ES-I3 (cell line): ENCODE measurements at regions not wholly inside any gene's neighbourhood (a gene's known extent, or its start where the extent isn't known, plus 50 kb on each side); places are given as distances from the start of the nearest gene placed in this dataset.
"Not testable (repeated sequence)": the region's sequence is repeated elsewhere in the genome, so short reads cannot be mapped to it uniquely, and the experiment has no call there.

Experiments
- H3K36me3 ChIP-seq: 2 replicates; pipeline ENCODE4 v1.6.1; 2013; ENCODE audit warnings: mild to moderate bottlenecking, low read length, control low read depth, moderate library complexity; ENCODE audit not compliant: insufficient read depth
- H3K4me1 ChIP-seq: 2 replicates; pipeline ENCODE4 v1.6.1; 2013; ENCODE audit warnings: mild to moderate bottlenecking, control low read depth, low read length; ENCODE audit not compliant: insufficient read depth
- H3K9ac ChIP-seq: 2 replicates; pipeline ENCODE4 v1.6.1; 2013; ENCODE audit warnings: low read depth, mild to moderate bottlenecking, low read length, moderate library complexity
- H3K9me3 ChIP-seq: 2 replicates; pipeline ENCODE4 v1.6.1; 2013; ENCODE audit warnings: mild to moderate bottlenecking, low read length, moderate library complexity; ENCODE audit not compliant: control insufficient read depth, insufficient read depth

GRCh38 chr13:43946281-43946680, 66.6 kb downstream of the LACC1 start:
- Histone ChIP-seq H3K4me1 (no peaks in the 10 kb centered on the region), H3K9me3 (no peaks in the 10 kb centered on the region; the same call in 1 of the 2 replicates), H3K36me3 (no peaks in the 10 kb centered on the region), H3K9ac (no peak overlapping the region)

GRCh38 chr13:43947897-43948458, 68.3 kb downstream of the LACC1 start:
- Histone ChIP-seq H3K9ac (no peak overlapping the region), H3K9me3 (no peaks in the 10 kb centered on the region; the same call in 1 of the 2 replicates), H3K4me1 (no peaks in the 10 kb centered on the region)

DNA sequence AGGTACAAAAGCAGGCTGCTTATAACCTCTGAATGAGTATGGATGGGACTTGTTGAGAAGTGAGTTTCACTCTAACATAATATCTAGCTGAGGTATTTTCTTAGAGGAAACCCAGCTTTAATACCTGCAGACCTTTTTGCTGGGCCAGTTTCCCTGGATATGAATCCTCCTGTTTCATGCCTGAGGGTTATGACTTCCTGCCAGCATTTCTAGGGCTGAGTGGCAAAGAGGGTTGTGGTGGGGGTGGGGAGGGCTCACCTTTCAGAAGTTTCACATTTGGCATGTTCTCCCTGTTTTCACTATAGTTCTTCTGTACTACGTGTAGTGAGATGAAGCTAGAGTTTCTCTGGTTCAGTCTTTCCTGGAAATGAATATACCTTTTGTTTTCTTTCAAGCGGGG, 73.7 kb downstream of the LACC1 start:
- H3K4me1 ChIP-seq, result peaks cover 7% of the 10 kb centered on the region; the same call in 1 of the 2 replicates
- no peaks in the 10 kb centered on the region for H3K36me3 ChIP-seq
- H3K9ac ChIP-seq, result no peak overlapping the region
- no peaks in the 10 kb centered on the region for H3K9me3 ChIP-seq

More at GRCh38 chr13:43947897-43948458, 68.3 kb downstream of the LACC1 start:
- H3K36me3 ChIP-seq, result no peaks in the 10 kb centered on the region

DNA sequence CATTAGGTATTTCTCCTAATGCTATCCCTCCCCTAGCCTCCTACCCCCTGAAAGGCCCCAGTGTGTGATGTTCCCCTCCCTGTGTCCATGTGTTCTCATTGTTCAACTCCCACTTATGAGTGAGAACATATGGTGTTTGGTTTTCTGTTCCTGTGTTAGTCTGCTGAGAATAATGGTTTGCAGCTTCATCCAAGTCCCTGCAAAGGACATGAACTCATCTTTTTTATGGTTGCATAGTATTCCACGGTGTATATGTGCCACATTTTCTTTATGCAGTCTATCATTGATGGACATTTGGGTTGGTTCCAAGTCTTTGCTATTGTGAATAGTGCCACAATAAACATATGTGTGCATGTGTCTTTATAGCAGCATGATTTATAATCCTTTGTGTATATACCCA, 77.3 kb downstream of the LACC1 start:
- not testable (repeated sequence) for H3K9me3 ChIP-seq, H3K36me3 ChIP-seq, H3K9ac ChIP-seq, H3K4me1 ChIP-seq

- H3K9ac ChIP-seq, result no peak overlapping the region
- no peaks in the 10 kb centered on the region for H3K9me3 ChIP-seq
- no peaks in the 10 kb centered on the region for H3K4me1 ChIP-seq
- no peaks in the 10 kb centered on the region for H3K36me3 ChIP-seq
Observed at GRCh38 chr13:43959291-43959690, 79.6 kb downstream of the LACC1 start.

DNA sequence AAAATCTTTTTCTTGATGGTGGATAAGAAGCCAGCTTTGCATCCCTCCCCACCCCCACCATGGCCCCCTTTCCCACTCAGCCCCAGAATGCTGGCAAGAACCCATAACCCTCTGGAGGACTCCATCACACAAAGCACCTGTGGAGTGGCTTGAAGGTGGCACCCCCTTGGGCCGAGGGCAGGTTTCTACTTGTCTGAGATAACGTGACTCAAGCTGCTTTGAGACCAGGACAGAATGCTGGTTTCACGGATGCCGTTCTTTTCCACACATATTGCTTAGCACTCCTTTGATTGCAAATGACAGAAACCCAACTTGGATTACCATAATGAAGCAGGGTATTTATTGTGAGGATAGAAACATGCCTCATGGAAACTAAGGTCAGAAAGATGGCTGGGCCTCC, 82.2 kb downstream of the LACC1 start:
- Histone ChIP-seq H3K36me3 (no peaks in the 10 kb centered on the region), H3K9me3 (no peaks in the 10 kb centered on the region), H3K4me1 (no peaks in the 10 kb centered on the region), H3K9ac (no peak overlapping the region)

DNA sequence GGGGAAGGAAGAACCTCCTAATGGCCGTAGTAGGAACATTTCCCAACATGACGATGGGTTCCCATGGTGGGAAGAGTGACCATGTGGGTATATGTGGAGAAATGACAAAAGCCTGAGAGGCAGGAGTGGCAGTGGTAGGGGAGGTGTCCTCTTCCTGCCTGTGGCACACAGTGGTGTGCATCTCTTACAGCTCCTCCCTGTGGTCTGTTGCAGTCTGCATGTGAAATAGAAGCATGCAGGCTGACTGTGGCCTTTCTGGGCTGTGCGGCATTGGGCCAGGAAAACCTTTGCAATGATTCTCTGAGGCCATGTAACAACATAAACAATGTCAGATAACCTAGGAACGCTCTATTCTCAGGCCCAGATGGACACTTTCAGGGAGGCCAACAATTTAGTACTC, 84.0 kb downstream of the LACC1 start:
- H3K9ac ChIP-seq, result no peak overlapping the region
- no peaks in the 10 kb centered on the region for H3K9me3 ChIP-seq
- H3K36me3 ChIP-seq, result no peaks in the 10 kb centered on the region
- no peaks in the 10 kb centered on the region for H3K4me1 ChIP-seq

DNA sequence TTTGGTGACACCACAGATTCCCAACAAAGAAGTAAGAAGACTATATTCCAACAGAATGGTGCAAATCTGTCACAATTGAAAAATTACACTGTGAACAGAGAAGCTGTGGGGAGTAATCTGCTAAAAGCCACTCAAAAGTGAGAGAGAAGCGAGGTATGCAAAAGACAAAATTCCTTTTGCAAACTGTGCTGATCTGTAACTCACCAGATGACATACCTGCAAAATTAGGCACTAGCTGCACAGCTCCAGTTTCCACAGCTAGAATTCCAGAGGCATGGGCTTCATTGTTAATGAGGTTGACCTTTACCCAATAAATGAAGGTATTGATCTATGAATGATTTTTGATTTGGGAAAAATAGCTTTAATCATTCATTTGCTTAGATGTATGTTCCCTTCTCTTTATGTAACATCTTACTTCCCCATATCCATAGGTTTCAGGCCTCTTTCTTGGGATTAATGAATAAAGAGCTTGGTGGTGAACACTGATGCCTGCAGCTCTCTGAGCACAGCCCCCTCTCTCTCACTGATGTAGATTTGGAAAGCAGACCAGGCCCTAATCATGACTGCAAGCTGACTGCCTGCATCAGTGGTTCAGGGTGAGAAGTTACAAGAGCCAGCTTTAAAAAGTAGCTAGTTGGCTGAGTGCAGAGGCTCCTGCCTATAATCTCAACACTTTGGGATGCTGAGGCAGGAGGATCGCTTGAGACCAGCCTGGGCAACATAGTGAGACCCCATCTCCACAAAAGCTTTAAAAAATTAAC, 85.2 kb downstream of the LACC1 start:
- H3K36me3 ChIP-seq, result no peaks in the 10 kb centered on the region
- H3K9ac ChIP-seq, result no peak overlapping the region
- H3K4me1 ChIP-seq, result no peaks in the 10 kb centered on the region
- H3K9me3 ChIP-seq, result no peaks in the 10 kb centered on the region

DNA sequence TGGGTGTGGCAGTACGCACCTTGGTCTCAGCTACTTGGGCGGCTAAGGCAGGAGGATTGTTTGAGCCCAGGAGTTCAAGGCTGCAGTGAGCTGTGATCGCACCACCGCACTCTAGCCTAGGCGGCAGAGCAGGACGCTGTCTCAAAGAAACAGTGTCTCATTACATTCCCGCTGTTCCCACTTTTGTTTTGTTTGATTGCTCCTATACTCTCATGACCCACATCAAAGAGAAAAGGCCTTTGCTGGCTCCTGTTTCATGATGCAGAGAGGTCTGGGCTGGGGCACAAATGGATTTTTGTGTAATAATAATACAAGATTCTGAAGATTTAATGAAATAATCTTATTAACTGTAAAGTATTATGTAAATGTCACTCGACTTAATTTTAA, 85.7 kb downstream of the LACC1 start:
- H3K9me3 ChIP-seq, result no peaks in the 10 kb centered on the region
- H3K9ac ChIP-seq, result no peak overlapping the region
- H3K36me3 ChIP-seq, result no peaks in the 10 kb centered on the region
- H3K4me1 ChIP-seq, result no peaks in the 10 kb centered on the region

DNA sequence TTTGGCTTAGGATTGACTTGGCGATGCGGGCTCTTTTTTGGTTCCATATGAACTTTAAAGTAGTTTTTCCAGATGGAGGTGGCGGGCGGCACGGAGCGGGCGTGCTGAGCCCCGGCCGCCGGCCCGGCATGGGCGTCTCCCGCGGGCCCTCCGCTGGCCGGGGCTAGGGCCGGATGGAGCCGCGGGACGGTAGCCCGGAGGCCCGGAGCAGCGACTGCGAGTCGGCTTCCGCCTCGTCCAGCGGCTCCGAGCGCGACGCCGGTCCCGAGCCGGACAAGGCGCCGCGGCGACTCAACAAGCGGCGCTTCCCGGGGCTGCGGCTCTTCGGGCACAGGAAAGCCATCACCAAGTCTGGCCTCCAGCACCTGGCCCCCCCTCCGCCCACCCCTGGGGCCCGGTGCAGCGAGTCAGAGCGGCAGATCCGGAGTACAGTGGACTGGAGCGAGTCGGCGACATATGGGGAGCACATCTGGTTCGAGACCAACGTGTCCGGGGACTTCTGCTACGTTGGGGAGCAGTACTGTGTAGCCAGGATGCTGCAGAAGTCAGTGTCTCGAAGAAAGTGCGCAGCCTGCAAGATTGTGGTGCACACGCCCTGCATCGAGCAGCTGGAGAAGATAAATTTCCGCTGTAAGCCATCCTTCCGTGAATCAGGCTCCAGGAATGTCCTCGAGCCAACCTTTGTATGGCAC, 88.7 kb downstream of the LACC1 start:
- H3K36me3 ChIP-seq, H3K9me3 ChIP-seq: not testable (repeated sequence)

DNA sequence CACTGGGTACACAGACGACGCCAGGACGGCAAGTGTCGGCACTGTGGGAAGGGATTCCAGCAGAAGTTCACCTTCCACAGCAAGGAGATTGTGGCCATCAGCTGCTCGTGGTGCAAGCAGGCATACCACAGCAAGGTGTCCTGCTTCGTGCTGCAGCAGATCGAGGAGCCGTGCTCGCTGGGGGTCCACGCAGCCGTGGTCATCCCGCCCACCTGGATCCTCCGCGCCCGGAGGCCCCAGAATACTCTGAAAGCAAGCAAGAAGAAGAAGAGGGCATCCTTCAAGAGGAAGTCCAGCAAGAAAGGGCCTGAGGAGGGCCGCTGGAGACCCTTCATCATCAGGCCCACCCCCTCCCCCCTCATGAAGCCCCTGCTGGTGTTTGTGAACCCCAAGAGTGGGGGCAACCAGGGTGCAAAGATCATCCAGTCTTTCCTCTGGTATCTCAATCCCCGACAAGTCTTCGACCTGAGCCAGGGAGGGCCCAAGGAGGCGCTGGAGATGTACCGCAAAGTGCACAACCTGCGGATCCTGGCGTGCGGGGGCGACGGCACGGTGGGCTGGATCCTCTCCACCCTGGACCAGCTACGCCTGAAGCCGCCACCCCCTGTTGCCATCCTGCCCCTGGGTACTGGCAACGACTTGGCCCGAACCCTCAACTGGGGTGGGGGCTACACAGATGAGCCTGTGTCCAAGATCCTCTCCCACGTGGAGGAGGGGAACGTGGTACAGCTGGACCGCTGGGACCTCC, 89.4 kb downstream of the LACC1 start:
- H3K4me1 ChIP-seq, H3K9ac ChIP-seq, H3K36me3 ChIP-seq, H3K9me3 ChIP-seq: not testable (repeated sequence)

More for the DNA sequence above, 88.7 kb downstream of the LACC1 start:
- H3K4me1 ChIP-seq, H3K9ac ChIP-seq: not testable (repeated sequence)

- not testable (repeated sequence) for H3K9me3 ChIP-seq, H3K9ac ChIP-seq, H3K36me3 ChIP-seq, H3K4me1 ChIP-seq
Observed at GRCh38 chr13:43969919-43970318, 90.2 kb downstream of the LACC1 start.

DNA sequence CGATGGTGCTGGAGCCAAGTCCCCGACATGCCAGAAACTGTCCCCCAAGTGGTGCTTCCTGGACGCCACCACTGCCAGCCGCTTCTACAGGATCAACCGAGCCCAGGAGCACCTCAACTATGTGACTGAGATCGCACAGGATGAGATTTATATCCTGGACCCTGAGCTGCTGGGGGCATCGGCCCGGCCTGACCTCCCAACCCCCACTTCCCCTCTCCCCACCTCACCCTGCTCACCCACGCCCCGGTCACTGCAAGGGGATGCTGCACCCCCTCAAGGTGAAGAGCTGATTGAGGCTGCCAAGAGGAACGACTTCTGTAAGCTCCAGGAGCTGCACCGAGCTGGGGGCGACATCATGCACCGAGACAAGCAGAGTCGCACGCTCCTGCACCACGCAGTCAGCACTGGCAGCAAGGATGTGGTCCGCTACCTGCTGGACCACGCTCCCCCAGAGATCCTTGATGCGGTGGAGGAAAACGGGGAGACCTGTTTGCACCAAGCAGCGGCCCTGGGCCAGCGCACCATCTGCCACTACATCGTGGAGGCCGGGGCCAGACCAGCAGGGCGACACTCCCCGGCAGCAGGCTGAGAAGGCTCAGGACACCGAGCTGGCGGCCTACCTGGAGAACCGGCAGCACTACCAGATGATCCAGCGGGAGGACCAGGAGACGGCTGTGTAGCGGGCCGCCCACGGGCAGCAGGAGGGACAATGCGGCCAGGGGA, 91.0 kb downstream of the LACC1 start:
- H3K36me3 ChIP-seq, H3K9ac ChIP-seq, H3K9me3 ChIP-seq, H3K4me1 ChIP-seq: not testable (repeated sequence)

DNA sequence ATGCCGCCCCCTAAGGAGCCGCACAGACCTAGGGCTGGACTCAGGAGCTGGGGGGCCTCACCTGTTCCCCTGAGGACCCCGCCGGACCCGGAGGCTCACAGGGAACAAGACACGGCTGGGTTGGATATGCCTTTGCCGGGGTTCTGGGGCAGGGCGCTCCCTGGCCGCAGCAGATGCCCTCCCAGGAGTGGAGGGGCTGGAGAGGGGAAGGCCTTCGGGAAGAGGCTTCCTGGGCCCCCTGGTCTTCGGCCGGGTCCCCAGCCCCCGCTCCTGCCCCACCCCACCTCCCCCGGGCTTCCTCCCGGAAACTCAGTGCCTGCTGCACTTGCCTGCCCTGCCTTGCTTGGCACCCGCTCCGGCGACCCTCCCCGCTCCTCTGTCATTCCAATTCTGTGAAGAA, 91.6 kb downstream of the LACC1 start:
- not testable (repeated sequence) for H3K4me1 ChIP-seq, H3K9ac ChIP-seq, H3K9me3 ChIP-seq, H3K36me3 ChIP-seq
